Cardiac fibroblast (primary cell): ENCODE measurements at regions not wholly inside any gene's neighbourhood (a gene's known extent, or its start where the extent isn't known, plus 50 kb on each side); places are given as distances from the start of the nearest gene placed in this dataset.
A peak's percentile ranks its signal among the peaks of the same experiment; 100 is the strongest.
"Not testable (repeated sequence)": the region's sequence is repeated elsewhere in the genome, so short reads cannot be mapped to it uniquely, and the experiment has no call there.

Experiments
- DNase-seq, 2 donors: peaks; one replicate each; pipeline versions ENCODE4 v3.0.0 to v3.0.0-alpha.2; 2010; ENCODE audit warnings: low read depth in 2 of 2
- H3K4me3 ChIP-seq, 2 donors: replicated peaks in 1 of 2; 1 replicate in 1 of 2; 2 replicates in 1 of 2; pipeline ENCODE4 v1.5.1; 2011; ENCODE audit warnings: low read depth in 2 of 2, low read length in 2 of 2, mild to moderate bottlenecking in 2 of 2, moderate library complexity in 1 of 2
- TF ChIP-seq, protein P1 (sequence below): IDR thresholded peaks from one replicate; pipeline ENCODE4 v1.5.1; 2011; ENCODE audit warnings: low read depth, mild to moderate bottlenecking, low read length, inconsistent platforms

DNA sequence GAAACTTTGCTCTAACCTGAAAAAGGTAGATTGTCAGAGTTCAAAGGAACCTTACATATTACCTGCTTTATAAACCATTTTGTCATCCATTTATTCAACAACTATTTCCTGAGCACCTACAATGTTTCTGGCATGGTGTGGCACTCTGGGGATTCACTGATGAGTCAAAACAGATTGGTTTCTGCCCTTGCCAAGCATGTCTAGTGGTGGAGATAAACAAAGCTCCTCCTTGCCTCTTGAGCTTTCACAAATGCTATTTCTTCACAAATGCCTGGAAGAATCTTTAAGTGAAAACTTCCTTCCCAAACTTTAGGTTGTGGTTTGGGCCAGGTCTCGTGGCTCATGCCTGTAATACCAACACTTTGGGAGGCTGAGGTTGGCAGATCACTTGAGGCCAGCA, 85.1 kb upstream of the RELN start:
- DNase-seq = peak in 1 of 2 donors; percentile 10
- H3K4me3 ChIP-seq = no peak overlapping the region
- TF ChIP-seq, protein P1, sequence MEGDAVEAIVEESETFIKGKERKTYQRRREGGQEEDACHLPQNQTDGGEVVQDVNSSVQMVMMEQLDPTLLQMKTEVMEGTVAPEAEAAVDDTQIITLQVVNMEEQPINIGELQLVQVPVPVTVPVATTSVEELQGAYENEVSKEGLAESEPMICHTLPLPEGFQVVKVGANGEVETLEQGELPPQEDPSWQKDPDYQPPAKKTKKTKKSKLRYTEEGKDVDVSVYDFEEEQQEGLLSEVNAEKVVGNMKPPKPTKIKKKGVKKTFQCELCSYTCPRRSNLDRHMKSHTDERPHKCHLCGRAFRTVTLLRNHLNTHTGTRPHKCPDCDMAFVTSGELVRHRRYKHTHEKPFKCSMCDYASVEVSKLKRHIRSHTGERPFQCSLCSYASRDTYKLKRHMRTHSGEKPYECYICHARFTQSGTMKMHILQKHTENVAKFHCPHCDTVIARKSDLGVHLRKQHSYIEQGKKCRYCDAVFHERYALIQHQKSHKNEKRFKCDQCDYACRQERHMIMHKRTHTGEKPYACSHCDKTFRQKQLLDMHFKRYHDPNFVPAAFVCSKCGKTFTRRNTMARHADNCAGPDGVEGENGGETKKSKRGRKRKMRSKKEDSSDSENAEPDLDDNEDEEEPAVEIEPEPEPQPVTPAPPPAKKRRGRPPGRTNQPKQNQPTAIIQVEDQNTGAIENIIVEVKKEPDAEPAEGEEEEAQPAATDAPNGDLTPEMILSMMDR = no peak

DNA sequence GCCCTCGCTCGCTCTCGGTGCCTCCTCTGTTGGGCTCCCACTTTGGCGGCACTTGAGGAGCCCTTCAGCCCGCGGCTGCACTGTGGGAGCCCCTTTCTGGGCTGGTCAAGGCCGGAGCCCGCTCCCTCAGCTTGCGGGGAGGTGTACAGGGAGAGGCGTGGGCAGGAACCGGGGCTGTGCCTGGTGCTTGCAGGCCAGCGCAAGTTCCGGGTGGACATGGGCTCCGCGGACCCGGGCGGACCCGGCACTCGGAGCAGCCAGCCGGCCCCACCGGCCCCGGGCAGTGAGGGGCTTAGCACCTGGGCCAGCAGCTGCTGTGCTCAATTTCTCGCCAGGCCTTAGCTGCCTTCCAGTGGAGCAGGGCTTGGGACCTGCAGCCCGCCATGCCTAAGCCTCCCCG, 82.2 kb upstream of the RELN start:
- not testable (repeated sequence) for DNase-seq, H3K4me3 ChIP-seq

DNA sequence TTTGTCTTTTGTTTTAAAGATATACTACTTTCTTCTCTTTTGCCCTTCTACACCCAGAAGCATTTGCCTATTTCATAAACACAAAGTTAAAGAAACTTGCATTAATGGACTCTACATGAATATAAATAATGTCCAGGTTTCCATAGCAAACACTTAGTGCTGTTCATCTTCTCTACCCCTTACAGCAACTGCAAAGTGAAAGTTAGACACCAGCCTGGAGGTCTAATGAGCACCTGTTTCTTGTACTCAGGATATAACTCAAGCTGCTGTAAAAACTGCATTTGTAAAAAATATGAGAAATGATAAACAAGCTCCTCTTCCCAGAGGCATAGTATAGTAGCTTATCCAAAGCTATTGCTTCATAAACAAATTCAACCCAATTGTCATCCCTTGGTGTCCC, 76.0 kb upstream of the RELN start:
- H3K4me3 ChIP-seq = no peak overlapping the region
- TF ChIP-seq, protein P1 = no peak
- DNase-seq = no peak

DNA sequence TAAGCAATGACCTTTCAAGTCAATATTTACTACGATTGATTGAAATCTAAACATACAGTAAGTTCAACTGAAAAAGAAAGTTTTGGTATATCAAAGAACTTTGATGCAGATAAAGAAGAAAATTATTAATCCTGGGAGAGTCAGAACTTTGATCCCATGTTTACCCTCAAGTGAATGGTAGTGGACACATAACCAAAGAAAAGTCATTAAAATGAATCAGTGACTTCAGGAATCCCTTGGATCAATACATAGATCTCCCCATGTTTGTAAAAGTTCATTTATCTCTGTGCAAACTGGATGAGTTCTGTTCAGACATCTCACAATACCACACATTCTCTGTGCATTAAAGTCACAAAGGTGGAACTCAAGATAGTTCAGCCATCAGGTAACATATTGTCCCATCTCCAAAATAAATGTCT, 75.5 kb upstream of the RELN start:
- no peak for DNase-seq
- TF ChIP-seq, protein P1 = no peak
- no peak overlapping the region for H3K4me3 ChIP-seq

DNA sequence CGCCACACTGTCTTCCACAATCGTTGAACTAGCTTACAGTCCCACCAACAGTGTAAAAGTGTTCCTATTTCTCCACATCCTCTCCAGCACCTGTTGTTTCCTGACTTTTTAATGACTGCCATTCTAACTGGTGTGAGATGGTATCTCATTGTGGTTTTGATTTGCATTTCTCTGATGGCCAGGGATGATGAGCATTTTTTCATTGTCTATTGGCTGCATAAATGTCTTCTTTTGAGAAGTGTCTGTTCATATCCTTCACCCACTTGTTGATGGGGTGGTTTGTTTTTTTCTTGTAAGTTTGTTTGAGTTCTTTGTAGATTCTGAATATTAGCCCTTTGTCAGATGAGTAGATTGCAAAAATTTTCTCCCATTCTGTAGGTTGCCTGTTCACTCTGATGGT, 74.3 kb upstream of the RELN start:
- DNase-seq, H3K4me3 ChIP-seq: not testable (repeated sequence)

DNA sequence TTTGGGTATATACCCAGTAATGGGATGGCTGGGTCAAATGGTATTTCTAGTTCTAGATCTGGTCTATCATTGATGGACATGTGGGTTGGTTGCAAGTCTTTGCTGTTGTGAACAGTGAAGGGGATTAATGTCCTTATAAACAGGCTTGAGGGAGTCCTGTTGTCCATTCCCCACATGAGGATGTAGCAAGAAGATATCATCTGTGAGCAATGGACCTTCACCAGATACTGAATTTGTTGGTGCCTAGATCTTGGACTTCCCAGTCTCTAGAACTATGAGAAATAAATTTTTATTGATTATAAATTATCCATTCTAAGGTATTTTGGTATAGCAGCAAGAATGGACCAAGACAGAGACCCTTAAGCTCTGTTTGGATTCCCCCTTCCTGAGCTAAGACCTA, 72.2 kb upstream of the RELN start:
- TF ChIP-seq, protein P1 = no peak
- H3K4me3 ChIP-seq = no peak overlapping the region
- DNase-seq = no peak

DNA sequence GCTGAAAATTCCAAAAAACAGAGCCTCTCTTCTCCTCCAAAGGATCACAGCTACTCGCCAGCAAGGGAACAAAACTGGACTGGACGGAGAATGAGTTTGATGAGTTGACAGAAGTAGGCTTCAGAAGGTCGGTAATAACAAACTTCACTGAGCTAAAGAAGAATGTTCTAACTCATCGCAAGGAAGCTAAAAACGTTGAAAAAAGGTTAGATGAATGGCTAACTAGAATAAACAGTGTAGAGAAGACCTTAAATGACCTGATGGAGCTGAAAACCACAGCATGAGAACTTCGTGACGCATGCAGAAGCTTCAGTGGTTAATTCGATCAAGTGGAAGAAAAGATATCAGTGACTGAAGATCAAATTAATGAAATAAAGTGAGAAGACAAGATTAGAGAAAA, 70.4 kb upstream of the RELN start:
- not testable (repeated sequence) for DNase-seq, H3K4me3 ChIP-seq

DNA sequence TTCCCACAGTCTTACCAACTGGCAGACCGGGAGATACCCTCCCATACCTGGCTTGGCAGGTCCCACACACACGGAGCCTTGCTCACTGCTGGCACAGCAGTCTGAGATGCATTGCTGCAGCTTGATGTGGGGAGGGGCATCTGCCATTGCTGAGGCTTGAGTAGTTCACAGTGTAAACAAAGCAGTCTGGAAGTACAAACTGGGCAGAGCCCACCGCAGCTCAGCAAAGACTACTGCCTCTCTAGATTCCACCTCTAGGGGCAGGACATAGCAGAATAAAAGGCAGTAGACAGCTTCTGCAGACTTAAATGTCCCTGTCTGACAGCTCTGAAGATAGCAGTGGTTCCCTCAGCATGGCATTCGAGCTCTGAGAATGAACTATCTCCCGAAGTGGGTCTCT, 69.6 kb upstream of the RELN start:
- DNase-seq = no peak
- TF ChIP-seq, protein P1 = no peak
- no peak overlapping the region for H3K4me3 ChIP-seq

DNA sequence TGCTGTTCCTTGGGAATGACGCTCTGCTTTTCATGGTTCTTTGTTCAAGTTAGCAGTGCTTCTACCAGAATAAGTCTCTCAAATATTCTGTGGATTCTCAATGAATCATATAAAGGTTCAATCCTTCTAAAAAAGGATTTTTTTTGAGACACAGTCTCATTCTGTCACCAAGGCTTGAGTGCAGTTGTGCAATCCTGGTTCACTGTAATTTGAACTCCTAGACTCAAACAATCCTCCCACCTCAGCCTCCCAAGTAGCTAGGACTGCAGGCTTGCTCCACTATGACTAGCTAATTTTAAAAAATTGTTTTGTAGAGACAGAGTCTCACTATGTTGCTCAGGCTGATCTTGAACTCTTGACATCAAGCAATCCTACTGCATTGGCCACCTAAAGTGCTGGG, 64.9 kb upstream of the RELN start:
- TF ChIP-seq, protein P1 = no peak
- H3K4me3 ChIP-seq = no peak overlapping the region
- DNase-seq = no peak
